Stimulated activated CD8-positive, alpha-beta memory T cell treated with anti-CD3 and anti-CD28 coated beads, Interleukin-4, amount 100 ng/mL, for 4 hours (primary cell): ENCODE measurements at regions not wholly inside any gene's neighbourhood (a gene's known extent, or its start where the extent isn't known, plus 50 kb on each side); places are given as distances from the start of the nearest gene placed in this dataset.

Source experiments
- DNase-seq, 2 donors: peaks; one replicate each; pipeline ENCODE4 v3.0.0-alpha.2; 2020; ENCODE audit warnings: low read depth in 2 of 2, low spot score in 1 of 2

DNA sequence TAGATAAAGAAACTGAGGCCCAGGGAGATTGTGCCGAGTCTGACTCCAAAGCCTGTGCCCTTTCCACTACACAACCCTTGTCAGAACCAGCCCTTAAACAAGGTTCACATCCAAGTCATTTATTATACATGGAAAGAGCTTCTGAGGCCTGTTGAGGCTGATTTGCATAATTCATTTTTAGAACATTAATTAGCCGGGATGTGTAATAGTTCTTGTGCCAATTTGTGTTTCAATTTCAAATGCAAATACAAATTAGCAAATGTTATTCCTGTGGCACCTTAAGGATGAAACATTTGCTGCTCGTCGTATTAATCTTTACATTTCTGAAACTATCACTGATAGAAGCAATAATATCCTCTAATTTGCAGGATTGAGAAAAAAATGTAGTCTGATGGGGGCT is 174.9 kb downstream of the MYCN start:
- DNase-seq, result no peak

DNA sequence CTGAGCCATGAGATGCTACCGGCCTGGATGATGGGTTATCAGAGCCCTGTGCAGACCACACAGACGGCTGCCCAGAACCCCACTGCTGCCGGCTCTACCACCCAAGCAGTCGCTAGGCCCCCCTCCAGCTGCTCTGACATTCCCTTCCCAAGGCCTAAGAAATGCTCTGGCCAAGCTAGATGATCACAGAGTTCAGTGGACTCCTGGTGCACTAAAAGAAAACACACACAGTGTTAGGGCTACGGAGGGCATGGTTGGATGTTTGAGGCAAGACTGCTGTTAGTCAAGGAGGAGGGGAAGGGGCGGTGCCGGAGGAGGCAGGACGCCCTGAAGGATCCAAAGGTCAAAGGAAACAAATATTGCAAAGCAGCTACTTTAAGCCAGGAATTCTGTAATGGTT is 174.5 kb downstream of the MYCN start:
- DNase-seq, result no peak

- no peak for DNase-seq
Observed at GRCh38 chr2:16114070-16114469, 173.7 kb downstream of the MYCN start.

DNA sequence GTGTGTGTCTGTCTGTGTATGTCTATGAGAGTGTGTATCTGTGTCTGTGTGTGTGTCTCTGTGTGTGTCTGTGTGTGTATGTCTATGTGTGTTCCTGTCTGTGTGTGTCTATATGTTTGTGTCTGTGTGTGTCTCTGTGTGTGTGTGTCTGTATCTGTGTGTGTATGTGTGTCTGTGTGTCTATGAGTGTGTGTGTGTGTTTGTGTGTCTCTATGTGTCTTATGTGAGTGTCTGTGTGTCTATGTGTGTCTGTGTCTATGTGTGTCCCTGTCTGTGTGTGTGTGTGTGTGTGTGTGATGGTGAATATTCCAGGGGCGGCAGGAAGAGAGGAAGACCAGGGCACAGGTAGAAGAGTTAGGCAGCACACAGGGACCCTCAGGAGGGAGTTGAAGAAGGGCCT is 173.2 kb downstream of the MYCN start:
- no peak for DNase-seq

GRCh38 chr2:16112972-16113560 is 172.7 kb downstream of the MYCN start:
- no peak for DNase-seq

DNA sequence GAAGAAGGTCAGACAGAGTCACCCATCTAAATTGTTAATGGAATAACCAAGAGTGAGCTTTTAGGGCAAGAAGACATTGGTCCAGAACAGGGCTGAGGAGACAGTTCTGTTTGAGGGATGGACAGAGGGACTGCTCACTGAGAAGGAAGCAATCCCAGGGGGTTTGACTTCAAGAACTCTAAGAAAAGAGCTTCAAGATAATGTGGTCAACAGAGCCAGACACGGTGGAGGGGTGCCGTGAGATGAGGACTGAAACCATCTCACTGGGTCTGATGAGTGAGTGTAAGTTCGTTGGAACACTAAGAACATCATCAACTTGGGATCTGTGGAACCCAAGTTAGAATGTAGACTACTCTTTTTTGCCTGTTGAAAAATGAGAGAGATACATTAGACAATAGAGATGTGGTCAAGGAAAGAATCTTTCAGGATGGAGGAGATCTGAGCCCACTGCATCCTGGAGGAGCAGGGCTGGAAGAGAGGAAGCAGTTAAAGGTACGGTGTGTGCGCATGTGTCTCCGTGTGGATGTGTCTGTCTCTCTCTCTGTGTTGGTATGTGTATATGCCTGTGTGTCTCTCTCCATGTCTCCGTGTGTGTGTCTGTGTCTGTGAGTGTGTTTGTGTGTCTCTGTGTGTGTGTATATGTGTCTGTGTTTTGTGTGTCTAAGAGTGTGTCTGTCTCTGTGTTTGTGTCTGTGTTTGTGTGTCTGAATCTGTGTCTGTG is 172.1 kb downstream of the MYCN start:
- no peak for DNase-seq

- no peak for DNase-seq
Observed at GRCh38 chr2:16111838-16112210, 171.5 kb downstream of the MYCN start.

- no peak for DNase-seq
Observed at GRCh38 chr2:16109821-16110310, 169.5 kb downstream of the MYCN start.

DNA sequence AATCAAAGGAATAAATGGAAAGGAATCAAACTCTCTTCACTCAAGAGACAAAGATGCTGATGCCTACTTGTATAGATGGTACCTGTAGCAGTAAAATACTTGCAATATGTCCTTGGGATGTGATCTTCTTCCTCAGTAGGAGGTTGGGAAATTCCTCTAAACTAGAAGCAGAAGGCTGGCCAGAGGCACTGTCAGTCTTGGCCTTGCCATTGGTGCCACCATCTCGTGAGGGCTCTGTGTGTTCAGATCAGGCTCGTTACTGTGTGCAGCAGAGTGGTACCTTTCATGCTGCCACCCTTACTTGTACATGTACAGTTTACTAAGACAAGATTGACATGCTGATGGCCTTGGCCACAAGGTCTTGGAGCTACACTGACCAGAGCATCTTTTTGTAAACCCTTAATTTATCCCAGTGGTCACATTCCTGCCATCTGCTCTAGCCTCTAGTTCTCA is 169.0 kb downstream of the MYCN start:
- no peak for DNase-seq

- DNase-seq, result no peak
Observed at GRCh38 chr2:16107246-16107645, 166.9 kb downstream of the MYCN start.

DNA sequence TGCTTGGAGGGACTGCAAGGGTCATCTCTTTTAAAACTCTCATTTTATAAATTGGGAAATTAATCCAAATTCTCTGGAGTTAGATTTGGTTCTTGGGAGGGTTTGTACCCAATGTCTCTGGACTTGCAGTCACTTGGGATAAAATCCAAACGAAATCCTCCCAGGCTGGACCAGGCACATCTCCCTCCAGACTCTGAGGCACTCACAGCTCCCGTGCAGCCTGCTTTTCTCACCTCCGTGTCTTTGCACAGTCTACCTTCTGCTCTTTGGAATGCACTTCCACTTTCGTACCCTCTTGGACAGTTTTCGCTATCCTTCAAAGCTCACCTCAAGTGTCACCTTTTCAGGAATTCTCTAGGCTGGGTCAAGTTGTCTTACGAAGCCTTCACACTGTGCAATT is 166.3 kb downstream of the MYCN start:
- no peak for DNase-seq

DNA sequence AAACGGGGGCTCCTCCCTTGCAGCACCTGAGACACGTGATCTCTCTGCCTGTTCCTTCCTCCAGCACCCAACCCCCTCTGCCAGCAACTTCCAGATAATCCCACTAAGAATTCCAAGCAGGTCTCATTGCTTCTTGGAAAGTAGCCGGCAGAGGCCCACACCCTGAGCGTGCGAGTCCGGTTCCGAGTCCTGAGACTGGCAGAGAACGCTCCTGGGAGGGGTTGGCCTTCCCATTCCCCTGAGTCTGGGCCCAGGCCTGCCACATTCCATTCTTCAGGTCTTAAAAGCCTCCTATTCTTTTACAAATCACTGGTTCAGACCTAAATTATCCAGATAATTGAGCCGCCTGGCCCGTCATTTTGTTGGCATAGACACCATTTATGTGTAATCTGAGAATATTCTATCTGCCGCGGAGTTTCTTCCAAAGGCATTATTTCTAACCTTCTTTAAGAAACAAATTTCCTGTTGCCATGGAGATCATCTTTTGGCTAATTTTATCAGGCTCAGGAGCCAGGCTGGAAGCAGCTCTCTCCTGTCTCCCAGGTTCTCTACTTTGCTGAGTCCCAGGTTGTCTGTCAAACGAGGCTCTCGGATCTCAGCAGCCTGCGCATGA is 165.4 kb downstream of the MYCN start:
- DNase-seq, result no peak

DNA sequence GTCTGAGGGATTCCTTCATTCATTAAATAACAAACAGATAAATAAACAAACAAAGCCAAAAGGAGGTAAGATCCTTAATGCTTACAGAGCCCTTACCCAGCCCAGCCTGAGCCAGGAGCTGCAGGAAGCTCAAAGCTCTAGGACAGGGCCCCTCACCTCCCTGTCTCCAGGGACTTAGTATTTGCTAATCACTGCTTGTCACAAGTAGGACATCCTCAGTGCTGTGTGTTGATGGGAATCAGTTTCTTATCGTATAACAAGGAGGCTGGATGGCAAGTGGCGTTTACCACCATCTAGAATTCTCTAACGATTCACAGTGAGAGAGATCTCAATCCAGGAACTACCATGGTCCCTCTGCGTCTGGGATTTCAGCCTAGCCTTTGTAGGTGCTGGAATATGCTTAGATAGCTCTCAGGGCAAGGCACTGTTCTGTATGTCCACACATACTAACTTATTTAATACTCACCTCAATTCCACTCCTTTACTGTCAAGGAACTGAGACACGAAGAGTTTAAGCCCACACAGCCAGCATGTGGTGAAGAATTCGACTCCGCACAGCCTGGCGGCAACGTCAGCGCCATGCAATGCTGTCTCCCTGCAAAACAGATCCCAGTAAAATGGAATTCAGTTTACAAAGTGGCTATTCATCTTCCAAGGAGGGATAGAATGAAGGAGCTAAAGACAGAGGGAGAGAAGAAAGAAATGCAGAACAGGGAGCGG is 164.8 kb downstream of the MYCN start:
- DNase-seq, result no peak

DNA sequence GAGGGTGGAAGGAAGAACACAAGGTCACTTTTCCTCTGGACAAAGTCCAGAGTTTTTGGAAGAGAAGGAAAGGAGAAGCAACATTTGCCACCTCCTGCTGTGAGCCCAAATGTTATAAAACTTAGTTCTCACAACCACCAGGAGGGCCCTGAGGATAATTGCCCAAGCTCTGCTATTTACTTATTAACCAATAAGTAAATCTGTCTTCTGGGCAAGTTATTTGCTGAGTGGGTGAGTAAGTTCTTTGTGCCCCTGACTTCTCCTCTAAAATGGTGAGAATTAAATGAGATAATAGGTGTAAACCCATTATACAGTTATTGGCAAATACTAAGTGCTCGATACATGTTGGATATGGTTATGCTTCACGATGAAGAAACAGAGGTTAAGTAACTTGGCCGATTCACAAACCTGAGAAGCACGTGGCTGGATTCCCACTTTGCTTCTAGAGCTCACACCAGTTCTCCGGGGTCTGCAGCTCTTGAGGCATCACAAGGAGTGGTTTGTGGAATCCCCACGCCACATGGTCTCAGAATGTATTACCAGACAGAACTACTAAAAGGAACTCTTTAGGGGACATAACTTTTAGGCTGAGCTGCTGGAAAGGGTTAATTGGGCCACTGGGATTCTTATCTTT is 164.1 kb downstream of the MYCN start:
- no peak for DNase-seq

DNA sequence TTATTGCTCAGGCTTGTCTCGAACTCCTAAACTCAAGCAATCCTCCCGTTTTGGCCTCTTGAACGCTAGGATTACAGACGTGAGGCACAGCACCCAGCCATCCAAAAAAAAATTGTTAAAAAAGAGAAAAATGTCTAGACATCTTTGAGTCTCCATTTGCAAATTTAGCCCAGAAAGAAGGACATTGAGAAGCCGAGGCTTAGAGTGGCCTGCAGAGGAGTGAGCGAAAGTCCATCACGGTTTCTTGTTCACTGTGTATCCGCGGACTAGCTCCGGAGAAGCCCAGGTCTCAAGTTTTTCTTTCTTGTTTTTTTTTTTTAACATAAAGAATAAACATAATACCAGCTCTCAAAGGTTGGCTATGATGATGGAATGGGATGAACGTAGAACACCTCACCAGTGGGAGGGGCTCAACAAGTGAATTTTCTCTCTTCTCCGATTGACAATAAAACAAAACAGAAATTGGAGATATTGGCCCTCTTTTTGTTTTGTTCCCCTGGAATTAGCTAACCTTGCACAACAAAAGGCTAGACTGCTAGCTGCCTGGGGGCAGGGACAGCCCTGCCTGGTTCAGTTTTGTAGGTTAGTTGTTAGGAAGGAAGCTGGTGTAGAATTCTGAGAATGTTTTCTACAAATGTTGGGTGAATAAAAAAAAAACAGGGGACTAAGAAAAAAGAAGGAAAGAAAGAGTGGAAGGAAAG is 163.4 kb downstream of the MYCN start:
- no peak for DNase-seq

GRCh38 chr2:16102976-16103380 is 162.6 kb downstream of the MYCN start:
- no peak for DNase-seq

- DNase-seq, result no peak
Observed at GRCh38 chr2:16102358-16102975, 162.1 kb downstream of the MYCN start.

DNA sequence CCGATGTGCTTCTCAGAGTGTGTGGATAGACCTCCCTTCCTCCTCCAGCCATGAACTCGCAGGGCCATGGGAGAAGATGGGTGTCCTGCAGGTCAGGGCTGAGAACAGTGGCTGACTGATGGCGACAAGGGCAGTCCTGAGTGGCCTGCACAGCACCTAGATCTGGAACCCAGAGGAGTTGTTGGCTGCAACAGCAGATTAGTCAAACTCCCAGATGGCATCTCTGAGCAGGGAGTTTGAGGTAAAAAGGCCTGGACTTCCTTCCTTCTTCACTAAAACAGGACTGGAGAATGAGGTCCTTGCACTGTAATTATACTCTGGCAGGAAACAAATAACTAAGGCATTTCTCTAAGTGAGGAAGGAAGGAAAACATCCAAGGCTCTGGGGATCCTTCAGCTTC is 160.8 kb downstream of the MYCN start:
- DNase-seq, result no peak

GRCh38 chr2:16100006-16100405 is 159.7 kb downstream of the MYCN start:
- DNase-seq, result no peak

DNA sequence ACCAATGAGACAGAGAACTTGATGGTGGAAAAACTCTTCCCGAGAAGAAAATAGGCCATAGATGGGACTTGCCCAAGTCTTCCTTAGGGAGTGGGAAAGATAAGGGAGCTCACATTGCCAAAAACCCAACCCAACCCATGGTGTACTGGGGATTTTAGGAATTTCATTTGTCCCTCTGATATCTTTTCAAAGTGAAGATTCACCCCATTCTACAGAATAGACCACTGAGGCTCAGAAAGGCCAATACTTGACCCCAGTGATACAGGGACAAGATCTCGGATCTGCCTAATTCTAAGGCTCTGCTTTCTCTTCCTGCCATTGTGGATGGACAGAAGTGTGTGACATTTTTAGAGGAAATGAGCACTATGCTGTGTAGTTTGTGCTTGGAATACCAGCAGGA is 159.0 kb downstream of the MYCN start:
- no peak for DNase-seq
